D721Med (cell line): ENCODE measurements at regions not wholly inside any gene's neighbourhood (a gene's known extent, or its start where the extent isn't known, plus 50 kb on each side); places are given as distances from the start of the nearest gene placed in this dataset.

Source experiments
- DNase-seq: peaks from one replicate; pipeline ENCODE4 v3.0.0; 2011; ENCODE audit warnings: low spot score; ENCODE audit not compliant: insufficient read length
- FAIRE-seq: peaks from 2 replicates; lab custom pipeline; 2011; peaks lifted over from hg19 to GRCh38; lab: Jason Lieb, UNC
- TF ChIP-seq, protein P1 (sequence below): IDR thresholded peaks from 2 replicates; pipeline ENCODE4 v1.5.1; 2012; ENCODE audit warnings: mild to moderate bottlenecking, control low read depth; ENCODE audit not compliant: insufficient read depth; ENCODE audit errors: missing control alignments

DNA sequence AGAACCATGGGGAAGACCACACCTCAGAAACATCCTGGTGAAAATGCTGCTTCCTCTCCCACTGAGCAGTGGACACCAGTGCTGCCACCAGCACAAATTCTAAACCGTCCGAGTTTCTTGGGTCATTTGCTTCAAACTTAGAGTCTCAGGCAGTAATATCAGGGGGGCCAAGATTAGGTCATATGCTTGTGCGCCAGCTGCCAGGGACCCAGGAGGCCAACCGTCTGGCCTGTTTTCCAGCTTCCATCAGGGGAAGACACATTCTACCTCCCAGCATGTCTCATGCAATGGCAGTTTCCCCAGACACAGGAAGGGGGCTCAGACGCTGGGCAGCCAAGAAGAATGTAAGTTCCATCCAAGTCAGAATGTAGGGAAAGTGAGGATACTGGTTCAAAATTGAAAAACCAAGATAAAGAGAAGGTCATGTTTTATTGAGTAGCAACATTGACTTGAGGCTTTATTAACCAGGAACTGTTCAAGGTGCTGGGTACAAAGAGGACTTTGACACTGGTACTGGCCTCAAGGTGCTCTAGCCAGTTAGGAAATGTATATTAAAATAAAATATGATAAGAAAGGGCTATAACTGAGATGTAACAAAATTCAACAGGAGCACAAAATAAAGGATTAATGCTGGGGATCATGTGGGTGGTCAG, 59.7 kb upstream of the EED start:
- DNase-seq: no peak
- FAIRE-seq: no peak
- TF ChIP-seq, protein P1, sequence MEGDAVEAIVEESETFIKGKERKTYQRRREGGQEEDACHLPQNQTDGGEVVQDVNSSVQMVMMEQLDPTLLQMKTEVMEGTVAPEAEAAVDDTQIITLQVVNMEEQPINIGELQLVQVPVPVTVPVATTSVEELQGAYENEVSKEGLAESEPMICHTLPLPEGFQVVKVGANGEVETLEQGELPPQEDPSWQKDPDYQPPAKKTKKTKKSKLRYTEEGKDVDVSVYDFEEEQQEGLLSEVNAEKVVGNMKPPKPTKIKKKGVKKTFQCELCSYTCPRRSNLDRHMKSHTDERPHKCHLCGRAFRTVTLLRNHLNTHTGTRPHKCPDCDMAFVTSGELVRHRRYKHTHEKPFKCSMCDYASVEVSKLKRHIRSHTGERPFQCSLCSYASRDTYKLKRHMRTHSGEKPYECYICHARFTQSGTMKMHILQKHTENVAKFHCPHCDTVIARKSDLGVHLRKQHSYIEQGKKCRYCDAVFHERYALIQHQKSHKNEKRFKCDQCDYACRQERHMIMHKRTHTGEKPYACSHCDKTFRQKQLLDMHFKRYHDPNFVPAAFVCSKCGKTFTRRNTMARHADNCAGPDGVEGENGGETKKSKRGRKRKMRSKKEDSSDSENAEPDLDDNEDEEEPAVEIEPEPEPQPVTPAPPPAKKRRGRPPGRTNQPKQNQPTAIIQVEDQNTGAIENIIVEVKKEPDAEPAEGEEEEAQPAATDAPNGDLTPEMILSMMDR: no peak

DNA sequence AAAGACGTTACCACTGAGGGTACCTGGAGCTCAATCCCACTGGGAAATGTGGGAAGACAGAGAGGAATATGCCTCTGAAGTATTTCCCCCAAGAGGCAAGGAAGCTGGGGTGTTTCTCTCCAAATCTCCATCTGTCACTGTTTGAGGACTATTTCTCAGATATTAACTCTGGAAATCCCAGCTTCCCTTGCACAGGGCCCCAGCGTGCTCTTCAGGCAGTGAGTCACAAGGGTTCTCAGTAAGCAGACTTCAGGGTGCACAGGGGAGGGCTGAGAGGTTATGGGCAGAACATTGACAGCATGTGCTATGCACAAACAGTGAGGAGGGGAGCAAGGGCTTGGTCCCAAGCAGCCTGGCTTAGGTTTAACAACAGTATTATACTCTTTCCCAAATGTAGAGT, 60.9 kb upstream of the EED start:
- no peak for DNase-seq
- no peak for FAIRE-seq
- TF ChIP-seq, protein P1: no peak

DNA sequence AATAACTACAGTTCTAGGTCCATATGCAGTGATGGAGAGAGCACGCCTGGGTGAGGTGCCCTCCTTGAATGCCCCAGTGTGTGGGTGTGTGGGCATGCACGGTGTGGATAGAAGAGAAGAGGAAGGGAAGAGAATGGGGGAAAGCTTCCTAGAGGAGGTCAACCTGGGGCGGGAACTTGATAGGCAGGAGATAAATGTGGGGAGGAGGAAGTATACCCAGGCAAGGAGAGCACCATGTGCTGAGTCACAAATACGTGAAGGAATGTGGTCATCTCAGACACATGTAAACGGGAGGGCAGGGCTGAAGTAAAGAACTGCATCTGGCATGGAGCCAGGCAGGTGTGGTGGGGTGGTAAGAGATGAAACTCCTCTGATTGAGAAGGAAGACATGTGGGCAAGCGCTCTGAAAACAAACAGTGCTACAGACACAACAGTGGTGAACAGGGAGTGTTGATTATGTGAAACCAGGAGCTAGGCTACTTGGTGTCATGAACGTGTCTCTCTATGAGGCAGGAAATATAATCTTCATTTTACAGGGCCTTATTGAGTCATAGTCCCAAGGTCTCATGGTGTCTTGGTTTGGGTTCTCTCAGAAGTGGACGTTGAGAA, 61.5 kb upstream of the EED start:
- TF ChIP-seq, protein P1: no peak
- no peak for FAIRE-seq
- no peak for DNase-seq

DNA sequence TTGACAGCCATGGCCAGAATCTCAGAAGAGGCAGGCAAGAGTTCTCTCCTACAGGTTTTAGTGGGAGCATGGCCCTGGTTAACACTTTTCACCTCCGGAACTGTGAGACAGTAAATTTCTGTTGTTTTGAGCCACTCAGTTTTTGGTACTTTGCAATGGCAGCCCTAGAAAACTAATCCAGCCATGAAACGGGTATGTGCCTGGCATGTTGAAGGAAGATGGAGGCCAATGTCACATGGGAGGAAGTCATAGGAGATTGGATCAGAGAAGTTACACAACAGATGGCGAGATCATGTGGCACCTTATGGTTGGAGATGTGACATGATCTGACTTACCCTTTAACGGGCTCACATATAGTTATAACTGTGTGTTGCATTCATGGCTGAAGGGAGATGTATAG, 63.2 kb upstream of the EED start:
- TF ChIP-seq, protein P1: no peak
- no peak for FAIRE-seq
- DNase-seq: no peak

DNA sequence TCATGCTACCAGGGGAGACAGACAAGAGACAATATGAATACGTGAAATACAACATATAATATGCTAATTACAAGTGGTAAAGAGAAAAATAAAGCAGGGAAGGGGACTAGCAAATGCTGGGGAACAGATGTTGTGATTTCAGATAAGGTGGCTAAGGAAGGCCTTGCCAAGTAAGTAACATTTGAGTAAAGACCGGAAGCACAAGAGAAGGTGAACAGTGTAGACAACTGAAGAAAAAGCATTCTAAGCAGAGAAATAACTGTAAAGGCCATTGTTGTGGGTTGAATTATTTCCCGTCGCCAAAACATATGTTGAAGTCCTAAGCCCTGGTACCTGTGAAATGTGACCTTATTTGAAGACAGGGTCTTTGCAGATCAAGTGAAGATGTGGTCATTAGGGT, 63.7 kb upstream of the EED start:
- DNase-seq: no peak
- TF ChIP-seq, protein P1: no peak
- FAIRE-seq: no peak

DNA sequence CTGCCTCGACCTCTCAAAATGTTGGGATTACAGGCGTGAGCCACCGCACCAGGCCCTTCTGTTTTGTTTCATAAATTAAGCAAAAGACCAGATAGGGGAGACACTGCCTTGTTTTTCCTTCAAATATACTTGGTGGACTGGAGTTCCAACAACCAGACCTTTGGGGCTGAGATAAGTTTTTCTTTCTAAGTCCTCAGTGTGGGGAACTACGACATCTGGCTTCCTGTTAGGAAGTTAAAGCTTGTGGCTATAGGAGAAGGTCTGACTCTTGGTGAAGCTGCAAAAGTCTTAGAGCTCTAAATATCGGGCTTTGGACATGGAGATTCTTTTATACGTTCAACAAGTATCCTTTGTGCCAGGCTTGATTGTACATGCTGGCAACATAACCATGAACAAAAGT, 64.1 kb upstream of the EED start:
- TF ChIP-seq, protein P1: no peak
- no peak for FAIRE-seq
- DNase-seq: no peak

DNA sequence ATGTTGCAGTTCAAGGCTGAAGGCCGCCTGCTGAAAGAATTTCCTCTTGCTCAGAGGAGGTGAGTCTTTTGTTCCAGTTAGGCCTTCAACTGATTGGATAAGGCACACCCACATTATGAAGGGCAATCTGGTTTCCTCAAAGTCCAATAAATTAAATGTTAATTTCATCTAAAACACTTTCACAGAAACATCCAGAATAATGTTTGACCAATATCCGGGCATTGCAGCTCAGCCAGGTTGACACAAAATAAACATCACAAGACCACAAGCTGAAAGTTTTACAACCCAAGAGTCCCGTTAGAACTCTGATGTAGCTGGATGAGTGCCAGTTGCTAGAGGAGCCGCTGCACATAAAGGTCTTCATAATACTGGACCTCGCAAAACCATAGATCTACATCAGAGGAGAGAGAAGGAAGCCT, 64.9 kb upstream of the EED start:
- TF ChIP-seq, protein P1: no peak
- DNase-seq: no peak
- no peak for FAIRE-seq
